ENCODE measurements at regions not wholly inside any gene's neighbourhood (a gene's known extent, or its start where the extent isn't known, plus 50 kb on each side); places are given as distances from the start of the nearest gene placed in this dataset.
"Not testable (repeated sequence)": the region's sequence is repeated elsewhere in the genome, so short reads cannot be mapped to it uniquely, and the experiment has no call there.

DNA sequence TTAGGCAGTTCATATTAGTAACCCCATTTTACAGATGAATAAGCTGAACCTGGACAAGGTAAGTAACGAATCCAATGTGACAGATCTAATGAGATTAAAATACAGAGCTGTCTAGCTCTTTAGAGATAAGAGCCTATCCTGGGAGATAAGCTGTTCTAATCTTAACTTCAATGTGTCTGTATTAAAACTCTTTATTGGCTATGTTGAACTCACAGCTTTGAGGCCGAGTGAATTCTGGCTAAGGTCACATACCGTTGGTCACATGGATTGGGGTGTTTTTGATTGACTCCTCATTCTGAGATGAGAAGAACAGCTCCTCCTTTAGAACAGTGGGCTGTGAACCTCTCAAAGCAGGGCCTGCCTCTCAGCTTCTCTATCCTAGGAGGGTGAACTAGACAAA, 113.4 kb upstream of the EEPD1 start:
- DNase-seq: no peak

- no peak for DNase-seq
These were observed 112.4 kb upstream of the EEPD1 start for GRCh38 chr7:36040679-36041078.

- no peak for DNase-seq
These were observed 108.8 kb upstream of the EEPD1 start for GRCh38 chr7:36044101-36044892.

DNA sequence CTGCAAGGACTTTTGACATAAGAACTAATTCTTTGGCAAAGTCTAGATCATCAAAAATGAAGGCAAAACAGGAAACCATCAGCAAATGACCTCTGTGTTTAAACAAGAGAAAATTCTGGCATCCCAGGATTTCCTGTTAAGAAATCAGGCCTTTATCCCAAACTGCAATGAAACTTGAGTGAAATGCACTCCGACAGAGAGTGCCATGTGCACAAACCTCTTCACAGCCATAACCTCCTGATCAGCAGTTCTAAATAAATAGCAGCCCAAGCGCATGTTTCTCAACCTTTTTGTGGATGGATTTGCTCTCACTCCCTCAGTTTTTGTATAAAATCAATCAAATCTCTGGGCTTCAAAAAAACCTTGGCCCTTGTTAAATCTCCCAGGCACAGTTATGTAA, 107.7 kb upstream of the EEPD1 start:
- no peak for DNase-seq

DNA sequence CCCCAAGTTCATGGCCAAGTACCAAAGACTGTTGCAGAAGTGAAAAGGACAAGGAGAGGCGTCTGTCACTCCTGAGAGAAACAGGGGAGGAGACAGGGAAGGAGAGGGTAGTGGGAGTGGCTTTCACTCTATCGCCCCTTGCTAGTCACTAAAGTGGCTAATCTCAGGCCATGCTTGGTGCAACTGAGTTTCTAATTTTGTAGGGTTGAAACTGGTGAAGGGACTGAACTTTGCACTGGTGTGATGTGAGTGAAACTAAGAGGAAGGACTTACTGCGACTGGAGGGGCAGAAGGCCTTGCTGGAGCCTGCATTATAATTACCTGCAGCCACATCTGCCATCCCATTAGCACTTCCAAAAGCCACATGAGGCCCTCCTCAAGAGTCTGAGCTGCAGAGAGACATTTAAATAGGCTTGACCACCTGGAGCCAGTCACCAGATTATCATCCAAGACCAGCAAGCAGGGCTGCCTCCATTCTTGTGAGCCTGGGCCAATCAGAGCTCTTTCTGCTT, 107.2 kb upstream of the EEPD1 start:
- DNase-seq: no peak

DNA sequence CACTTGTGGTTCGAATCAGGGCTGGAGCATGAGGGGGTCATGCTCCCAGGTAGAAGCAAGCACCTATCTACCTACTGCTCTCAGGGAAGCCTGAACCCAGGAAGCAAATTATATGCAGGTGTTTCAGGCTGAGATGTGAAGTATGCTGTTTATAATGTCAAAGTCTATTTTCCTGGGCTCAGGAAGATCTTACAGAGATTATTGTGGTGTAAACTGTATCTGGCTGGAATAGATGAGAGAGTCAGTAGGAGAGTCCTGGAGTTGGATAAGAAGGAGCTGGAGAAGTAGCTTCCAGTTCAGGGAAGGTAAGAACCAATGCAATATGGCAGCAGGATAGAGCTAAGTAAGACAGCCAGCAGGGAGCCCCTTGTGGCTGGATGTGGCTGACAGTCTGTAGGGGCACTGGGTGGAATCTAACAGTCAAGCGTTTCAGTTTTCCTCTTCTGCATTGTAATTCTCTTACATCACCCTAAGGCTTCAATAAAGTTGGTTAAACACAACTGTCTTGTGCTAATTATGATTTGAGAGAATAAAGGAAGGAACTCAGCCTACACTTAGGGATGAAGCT, 105.9 kb upstream of the EEPD1 start:
- DNase-seq: no peak

DNA sequence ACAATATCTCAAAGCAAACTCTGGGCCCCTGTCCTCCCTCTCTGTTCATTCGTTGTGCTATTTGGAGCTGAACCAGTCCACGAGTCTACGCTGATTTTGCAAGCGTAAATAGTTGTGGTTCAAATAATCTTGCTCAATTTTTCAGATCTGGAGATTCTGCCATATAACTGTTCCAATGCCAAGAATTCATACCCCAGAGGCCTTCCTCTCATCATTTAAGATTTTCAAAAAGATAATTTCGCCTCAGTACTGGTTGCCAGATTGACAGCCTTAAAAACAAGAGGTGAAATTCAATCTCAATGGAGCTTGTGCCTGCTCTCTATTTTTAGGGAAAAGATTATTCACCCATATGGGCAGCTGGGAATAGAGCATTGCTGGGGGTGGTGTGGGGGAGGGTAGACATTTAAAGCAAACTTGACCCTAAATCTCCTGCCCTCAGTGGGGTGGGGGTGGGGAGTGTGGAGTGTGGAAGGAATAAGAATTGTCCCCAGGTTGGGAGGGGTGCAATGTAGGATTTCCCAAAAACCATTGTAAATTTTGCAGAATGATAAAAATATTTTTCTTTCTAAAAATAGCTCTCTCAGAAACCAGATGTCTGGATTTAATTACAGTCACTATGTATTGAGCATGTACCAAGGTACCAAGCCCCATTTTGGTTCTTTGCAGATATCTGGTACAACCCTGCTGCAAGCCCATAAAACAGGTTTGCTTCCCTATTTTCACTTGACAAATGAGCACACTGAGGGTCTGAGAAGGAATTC, 104.7 kb upstream of the EEPD1 start:
- no peak for DNase-seq

- no peak for DNase-seq
These were observed 104.2 kb upstream of the EEPD1 start for GRCh38 chr7:36048902-36049240.

DNA sequence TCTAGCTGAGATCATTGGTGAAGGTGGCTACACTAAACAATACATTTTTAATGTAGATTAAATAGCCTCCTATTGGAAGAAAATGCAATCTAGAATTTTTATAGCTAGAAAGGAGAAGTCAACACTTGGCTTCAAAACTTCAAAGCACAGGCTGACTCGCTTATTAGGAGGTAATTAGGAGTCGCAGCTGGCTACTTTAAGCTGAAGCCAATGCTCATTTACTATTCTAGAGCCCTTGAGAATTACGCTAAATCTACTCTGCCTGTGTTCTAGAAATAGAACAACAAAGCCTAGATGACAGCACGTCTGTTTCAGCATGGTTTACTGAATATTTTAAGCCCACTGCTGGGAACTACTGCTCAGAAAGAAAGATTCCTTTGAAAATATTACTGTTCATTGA, 101.6 kb upstream of the EEPD1 start:
- DNase-seq: no peak

GRCh38 chr7:36053589-36053988, 99.5 kb upstream of the EEPD1 start:
- DNase-seq: no peak

GRCh38 chr7:36054637-36055036, 98.4 kb upstream of the EEPD1 start:
- no peak for DNase-seq

GRCh38 chr7:36055207-36055606, 97.8 kb upstream of the EEPD1 start:
- no peak for DNase-seq

DNA sequence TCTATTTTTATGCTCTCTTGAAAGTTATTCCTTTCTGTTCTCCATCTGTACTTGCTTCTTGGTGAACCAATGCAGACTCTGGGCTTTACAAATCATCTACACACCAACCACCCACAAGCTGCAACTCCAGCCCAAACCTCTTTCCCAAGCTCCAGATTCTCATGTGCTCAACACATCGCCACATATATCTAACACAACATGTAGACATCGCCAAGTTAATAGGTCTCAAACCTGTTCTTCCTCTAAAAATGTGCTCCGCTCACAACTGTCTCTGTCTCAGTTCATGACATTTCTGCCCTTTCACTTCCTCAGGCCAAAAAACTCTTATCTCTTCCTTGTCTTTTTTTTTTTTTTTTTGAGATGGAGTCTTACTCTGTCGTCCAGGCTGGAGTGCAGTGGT, 95.7 kb upstream of the EEPD1 start:
- no peak for DNase-seq

DNA sequence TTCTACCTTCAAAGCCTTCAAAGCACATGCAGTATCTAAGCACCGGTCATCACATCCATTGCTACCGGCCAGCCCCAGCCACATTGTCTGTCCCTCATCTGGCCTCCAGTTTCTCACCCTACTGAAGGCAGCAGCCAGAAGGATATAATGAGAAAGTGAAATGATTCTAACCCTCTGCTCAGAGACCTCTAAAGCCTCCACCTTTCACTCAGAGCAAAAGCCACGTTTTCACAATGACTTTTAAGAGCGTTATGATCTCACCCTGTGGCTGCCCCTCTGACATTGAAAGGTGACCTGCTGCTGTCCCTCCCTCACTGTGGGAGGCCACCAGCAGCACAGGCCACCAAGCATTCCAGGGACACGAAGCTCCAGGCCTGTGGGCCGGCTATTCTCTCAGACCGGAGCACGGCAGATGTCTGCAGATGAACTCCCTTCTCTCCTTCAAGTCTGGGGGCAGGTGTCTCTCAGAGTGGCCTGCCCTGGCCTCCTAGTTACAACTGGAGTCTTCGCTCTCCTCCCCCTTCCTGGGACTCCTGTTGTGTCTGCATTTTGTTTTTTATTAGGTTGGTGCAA, 94.9 kb upstream of the EEPD1 start:
- DNase-seq: no peak

DNA sequence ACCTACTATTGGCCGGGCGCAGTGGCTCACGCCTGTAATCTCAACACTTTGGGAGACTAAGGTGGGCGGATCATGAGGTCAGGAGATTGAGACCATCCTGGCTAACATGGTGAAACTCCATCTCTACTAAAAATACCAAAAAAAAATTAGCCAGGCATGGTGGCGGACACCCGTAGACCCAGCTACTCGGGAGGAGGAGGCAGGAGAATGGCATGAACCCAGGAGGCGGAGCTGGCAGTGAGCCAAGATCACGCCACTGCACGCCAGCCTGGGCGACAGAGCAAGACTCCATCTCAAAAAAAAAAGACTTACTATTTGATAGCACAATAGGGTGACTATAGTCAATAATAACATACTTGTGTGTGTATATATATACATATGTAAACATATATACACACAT, 92.7 kb upstream of the EEPD1 start:
- not testable (repeated sequence) for DNase-seq

DNA sequence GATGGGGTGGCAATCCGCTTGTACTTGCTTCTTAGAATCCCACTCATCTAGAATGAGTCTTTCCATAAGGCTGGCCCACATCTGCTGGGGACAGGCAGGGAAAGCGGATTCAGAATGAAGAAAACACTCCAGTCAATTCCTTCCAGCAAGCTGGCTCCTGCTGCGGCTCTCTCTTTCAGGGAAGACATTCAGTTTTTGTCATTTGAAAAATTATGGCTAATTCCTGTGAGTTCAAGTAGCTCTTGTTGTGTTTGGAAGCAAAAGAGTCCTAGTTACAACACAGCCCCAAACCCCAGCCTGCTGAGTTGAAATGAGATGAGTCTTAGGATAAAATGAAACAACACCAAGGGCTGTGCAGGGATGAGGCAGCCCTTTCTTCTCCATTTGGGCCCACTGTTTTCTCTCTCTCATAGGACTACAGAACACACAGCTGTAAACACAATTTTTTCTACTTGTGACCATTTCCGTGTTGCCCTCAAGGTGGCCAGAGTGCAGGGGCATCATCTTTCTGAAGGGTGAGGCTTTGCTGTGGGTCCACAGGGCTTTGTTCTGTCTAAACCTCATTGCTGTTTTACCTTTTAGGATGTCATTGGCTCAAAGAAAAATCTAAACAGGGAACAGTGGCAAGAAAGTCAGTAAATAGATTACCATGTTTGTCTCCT, 90.8 kb upstream of the EEPD1 start:
- no peak for DNase-seq

GRCh38 chr7:36064676-36065075, 88.4 kb upstream of the EEPD1 start:
- no peak for DNase-seq

DNA sequence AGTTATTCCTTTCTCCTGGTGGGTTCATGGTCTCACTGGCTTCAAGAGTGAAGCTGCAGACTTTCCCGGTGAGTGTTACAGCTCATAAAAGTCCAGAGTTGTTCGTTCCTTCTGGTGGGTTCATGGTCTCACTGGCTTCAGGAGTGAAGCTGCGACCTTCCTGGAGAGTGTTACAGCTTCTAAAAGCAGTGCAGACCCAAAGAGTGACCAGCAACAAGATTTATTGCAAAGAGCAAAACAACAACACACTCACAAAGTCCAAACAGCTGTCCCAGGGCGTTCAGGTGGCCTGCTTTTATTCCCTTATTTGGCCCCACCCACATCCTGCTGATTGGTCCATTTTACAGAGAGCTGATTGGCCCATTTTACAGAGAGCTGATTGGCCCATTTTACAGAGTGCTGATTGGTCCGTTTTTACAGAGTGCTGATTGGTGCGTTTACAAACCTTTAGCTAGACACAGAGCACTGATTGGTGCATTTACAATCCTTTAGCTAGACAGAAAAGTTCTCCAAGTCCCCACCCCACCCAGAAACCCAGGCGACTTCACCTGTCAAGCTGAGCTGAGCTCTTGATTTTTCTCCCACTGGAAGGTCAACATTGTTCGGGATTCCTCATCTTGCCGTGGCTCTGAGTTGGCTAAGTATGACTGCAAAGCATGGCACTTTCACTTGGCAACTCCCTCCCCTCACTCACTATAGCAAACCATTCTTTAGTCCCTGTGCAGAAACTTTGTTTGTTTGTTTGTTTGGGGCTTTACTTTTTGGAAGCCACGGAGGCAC, 87.3 kb upstream of the EEPD1 start:
- not testable (repeated sequence) for DNase-seq

GRCh38 chr7:36066343-36066664, 86.8 kb upstream of the EEPD1 start:
- DNase-seq: no peak

GRCh38 chr7:36070230-36070629, 82.8 kb upstream of the EEPD1 start:
- DNase-seq: no peak

- DNase-seq: no peak
These were observed 81.4 kb upstream of the EEPD1 start for GRCh38 chr7:36071605-36072004.

GRCh38 chr7:36072620-36073019, 80.4 kb upstream of the EEPD1 start:
- DNase-seq: no peak

DNA sequence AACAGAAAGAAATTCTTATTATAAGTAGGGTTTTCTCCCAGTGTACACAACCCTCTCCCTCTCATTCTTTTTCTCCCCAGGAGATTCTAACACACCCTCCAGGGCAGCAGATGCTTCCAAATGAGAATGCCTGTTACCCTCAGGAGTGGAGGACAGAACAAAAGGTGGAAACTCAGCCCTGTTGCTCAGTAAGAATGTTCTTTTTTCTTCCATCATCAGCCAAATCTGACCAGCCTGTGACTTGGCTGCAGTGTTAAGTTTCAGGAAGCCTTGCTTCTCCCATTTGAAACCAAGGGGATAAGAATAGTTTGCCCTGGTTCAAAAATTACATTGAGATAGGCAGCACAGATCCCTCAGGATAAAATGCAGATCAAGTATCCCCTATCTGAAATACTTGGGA, 77.5 kb upstream of the EEPD1 start:
- DNase-seq: no peak
